T1000 (cell line): ENCODE measurements at regions not wholly inside any gene's neighbourhood (a gene's known extent, or its start where the extent isn't known, plus 50 kb on each side); places are given as distances from the start of the nearest gene placed in this dataset.

ENCODE experiments used
- DNase-seq: peaks from one replicate; lab custom pipeline; 2025; ENCODE audit warnings: mixed read lengths; lab: John Stamatoyannopoulos, UW

GRCh38 chr13:47049276-47049989 is 152.6 kb upstream of the HTR2A start:
- no peak for DNase-seq

DNA sequence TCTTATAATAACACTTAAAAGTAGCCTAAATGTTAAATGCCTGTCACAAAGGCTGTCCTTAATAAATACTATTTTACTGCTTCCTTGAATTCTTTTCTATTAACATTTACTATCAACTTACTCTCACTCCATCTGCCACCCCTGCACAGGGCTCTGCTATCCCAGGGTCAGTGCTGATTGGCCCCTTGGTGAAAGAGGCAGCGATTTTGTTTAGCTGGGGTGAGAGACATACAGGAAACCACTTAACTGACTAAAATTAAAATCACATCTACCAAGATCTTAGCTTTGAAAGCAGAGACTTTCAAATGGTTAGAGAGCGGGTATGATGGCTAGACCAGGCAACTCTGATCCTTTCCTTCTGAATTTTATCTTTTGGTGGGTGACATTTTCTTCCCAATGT is 149.9 kb upstream of the HTR2A start:
- DNase-seq: no peak

GRCh38 chr13:47044842-47045241 is 148.0 kb upstream of the HTR2A start:
- no peak for DNase-seq

DNA sequence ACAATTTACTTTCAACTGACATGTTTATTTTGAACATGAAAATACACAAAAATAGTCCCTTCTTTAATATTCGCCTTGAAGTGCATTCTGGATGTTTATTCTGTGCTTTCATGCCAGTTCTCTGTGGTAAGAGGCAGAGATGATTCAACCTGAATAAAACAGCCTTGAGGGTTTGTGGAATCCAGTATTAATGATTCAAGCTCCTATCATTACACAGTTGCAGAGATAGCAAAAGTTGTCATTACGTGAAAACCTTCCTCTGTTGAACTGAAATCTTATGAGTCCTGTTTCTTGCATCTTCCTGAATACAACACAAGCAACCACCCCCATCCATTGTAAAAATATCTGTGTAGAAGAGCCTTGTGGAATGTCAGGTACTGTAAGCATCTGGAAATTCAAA is 142.3 kb upstream of the HTR2A start:
- DNase-seq: no peak

DNA sequence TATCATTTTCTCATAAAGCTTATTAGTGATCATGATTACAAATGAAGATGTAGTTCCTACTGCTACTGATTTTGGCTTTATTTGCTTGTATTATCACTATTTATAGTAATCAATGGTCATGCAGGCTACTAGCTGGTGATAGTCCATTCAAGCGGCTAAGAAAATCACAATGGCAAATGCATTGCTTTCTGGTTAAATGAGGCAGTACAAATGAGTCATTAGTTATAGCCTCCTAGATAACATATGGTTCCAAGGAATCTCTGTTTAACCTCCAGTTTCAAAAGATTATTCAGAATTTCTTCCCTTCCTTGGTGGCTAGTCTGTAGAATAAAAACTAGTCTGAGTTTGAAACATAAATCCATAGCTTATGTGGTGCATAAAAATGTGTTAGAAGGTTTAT is 141.3 kb upstream of the HTR2A start:
- no peak for DNase-seq

GRCh38 chr13:47036294-47037008 is 139.6 kb upstream of the HTR2A start:
- no peak for DNase-seq

DNA sequence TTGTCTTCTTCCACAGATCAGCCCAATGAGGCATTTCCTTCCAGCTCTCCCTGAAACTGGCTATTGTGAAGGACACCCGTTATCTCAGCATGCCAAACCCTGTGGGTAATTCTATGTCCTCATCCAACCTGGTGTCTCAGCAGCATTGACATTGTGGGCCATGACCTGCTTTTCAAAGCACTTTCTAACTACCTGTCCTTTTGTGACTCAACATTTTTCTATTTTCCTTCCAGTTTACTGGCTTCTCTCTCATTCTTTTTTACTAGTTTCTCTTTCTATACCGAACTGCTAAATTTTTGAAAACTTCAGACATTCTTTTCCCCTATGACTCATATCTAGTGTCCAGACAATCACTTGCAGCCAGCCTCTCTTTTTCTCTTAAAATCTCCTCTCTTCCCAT is 136.4 kb upstream of the HTR2A start:
- DNase-seq: no peak

DNA sequence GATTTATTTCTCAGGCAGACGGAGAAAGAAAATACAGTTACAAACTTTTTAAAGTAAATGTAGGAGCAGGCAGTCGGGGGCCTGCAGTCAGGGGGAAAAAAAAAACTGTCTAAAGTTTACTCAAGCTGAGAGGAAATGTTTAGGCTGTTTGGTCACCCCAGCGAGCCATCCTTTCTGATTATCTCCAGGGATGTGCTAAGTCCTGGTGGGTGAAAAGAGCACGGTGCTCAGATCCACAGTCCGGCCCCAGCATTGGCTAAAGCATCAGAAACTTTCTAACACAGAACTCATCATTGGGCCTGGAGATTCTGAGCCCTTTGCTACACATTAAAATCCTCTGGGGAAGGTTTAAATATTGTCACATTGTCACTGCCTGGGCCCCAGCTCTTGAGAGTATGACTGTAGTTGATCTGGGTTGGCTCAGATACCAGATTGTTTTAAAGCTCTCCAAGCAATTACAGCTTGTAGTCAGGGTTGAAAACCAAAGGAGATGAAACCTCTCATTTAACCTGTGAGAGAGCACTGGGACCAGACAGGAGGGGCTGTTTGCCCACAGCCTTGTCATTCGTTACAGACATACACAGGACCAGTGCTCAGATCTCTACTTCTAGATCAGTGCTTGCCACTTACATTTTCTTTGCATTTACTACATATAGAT is 131.1 kb upstream of the HTR2A start:
- DNase-seq: no peak

DNA sequence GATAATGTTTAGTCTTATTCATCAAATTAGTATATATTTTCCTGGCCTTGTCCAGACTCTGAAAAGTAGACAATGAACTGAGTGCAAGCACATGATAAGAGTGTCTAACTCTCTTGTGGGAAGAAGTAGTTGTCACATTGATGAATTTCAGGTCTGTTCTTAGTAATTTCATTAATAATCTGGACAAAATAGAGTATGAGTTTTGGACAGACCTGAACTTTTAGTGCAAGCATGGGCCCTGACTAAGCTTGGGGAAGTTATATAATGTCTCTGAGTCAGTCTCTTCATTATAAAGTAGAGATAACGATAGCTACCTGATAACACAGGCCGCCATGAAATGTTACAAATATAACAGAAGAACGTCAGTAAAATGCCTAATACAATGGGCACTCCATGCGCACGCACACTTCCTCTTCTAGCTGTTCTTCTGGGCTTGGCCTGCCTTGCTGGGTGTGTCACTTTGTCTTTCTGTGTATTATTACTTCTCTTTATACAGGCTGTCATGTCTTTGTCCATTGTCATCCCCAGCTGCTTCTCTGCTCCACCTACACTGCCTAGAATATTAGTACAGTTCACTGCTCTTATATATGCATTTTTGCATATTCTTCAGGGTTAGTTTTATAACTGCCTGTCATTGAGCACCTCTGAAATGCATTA is 129.1 kb upstream of the HTR2A start:
- no peak for DNase-seq

DNA sequence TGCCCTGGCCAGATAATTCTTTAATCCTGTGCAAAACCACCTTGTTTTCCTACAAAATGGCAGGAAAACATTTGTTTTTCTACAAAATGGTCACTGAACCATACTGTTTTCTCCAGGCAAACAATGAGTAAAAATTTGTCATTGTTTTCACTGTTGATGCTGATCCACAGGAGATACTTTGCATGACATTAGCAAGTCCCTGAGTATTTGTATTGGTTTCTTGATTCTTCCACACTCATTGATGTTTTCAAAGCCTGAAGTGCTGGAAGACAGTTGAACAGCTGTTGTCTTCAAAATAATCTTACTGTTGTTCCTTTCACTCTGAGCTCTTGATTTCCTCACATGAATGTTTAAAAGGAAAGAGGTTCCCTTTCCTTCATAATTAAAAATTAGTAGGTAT is 123.1 kb upstream of the HTR2A start:
- no peak for DNase-seq

DNA sequence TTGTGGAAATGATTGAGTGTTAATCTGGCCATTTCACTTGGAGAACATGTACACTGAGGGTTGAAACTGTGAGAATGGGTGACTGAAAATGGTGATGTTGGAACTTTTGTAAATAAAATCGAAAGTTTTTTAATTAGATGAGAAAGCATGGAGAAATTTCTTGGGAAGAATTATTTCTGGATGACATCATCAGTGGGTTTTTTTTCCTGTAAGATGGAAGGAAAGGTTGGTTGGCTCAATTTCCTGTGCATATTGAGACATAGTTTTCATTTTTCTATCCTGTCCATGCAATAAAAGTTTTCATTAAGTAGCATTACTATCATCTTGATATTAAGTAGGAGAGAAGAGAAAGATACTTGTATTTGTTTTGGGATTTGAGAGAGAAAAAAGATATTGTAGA is 120.6 kb upstream of the HTR2A start:
- DNase-seq: no peak

DNA sequence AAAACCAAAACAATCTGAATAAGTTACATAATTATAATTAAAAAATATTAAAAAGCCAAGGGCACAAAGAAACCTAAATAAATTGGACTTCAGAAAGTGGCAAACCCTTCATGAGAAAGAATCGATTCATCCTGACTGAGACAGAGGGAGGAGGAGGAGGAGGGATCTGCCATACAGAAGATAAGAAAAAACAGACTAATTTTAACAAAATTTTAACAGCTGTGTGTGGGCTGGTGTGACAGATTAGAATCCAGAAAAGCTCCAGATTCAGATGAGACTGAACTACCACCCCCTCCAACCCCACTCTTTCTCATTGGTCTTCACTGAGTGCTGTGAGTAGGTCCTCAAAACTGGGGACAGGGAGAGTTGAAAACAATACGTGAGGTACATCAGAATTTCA is 111.5 kb upstream of the HTR2A start:
- no peak for DNase-seq

DNA sequence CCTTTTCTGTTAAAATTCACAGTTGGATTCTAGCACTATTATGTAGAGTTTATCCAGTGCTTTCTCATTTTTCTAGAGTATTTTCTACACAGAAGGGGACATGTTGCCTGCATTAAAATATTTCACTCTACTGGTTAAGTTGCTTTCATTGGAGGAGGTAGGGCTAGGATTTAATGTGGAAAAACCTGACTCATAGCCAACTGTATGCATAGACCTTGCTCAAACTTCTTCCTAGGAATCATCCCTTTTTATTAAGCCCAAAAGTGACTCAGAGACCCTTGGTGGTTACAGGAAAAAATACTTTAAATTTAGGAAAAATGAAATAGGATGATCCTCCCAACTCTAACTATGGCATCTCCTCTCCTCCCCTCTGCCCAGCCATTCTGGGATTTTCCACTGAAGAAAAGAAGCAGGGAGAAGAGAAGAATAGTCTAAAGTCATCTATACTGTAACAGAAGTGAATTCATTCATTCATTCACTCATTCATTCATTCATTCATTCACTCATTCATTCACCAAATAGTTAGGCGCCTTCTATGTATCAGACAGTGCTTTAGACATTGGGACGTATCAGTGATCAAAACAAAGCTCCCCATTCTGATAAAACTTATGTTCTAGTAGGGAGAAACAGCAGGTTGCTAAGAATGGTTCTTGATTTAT is 109.0 kb upstream of the HTR2A start:
- DNase-seq: no peak

DNA sequence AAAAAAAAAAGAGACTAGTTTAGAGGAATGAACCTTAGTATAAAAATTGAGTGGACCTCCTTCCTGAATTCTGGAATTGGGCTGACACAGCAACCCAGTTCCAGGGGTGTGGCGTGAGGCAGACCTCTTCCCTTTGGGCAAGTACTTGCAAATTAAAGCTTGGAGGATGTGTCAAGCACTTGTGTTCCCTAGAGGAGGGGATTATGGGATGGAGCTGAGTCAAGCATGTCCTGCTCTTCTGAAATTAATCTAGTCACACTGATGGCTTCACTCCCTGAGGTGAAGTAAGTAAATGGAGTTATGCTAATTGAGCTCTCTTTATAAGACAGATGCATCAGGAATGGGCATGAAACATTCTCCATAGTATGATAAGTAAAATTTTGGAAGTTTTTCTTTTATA is 107.7 kb upstream of the HTR2A start:
- DNase-seq: no peak

GRCh38 chr13:47004027-47004426 is 107.2 kb upstream of the HTR2A start:
- no peak for DNase-seq

GRCh38 chr13:47000165-47000564 is 103.3 kb upstream of the HTR2A start:
- DNase-seq: no peak

DNA sequence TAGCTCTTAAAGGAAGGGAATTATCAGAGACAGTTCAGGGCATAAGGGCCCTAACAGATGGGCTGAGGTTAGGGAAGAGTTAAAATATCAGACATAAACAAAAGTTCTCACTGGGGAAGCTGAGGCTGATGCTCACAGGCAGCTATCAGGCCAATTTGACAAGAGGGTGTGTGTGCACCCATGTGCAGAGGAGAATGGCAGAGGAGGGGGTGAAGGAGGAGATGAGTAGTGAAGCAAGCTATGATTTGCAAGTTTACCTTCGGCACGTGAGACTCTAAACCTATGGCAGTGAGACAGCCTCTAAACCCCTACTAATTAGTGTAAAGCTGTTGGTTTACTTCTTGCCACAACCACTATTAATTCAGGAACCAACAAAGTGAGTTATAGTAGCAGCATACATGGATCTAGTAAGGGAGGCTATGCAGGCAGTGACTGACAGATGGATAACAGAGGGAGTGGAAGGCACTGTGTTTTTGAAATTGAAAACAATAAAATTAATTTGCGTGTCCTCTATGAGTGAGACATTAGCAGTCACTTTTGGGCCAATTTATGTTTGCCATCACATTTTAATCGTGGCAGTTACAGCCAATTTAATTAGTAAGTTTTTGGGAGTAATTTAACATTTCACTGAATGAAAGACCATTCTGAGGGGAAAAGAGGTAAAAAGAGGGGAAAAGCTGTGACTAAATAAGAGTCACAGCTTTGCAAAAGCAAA is 99.6 kb upstream of the HTR2A start:
- no peak for DNase-seq

DNA sequence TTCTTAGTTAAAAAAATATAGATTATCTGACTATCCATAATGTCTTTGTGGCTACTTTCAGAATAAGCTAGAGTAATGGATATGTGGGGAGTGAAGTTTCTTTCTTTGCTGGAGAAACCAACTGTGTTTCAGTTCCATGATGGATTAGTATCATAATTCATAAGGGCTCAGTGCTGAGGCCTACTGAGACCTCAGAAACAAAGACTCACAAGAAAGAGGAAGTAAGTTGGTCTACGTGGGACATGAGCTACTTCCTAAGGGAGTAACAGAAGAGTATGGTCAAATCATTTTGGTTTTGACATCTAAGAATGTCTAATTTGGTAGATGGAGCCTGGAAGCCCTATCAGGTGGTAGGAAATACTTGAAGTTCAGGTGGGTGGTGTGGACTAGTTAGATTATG is 99.0 kb upstream of the HTR2A start:
- DNase-seq: no peak

- DNase-seq: no peak
Measured at GRCh38 chr13:46994492-46994891, 97.6 kb upstream of the HTR2A start.

- no peak for DNase-seq
Measured at GRCh38 chr13:46992383-46992952, 95.6 kb upstream of the HTR2A start.

- DNase-seq: no peak
Measured at GRCh38 chr13:46983881-46984280, 87.0 kb upstream of the HTR2A start.
